ENCODE measurements at regions not wholly inside any gene's neighbourhood (a gene's known extent, or its start where the extent isn't known, plus 50 kb on each side); places are given as distances from the start of the nearest gene placed in this dataset.

DNA sequence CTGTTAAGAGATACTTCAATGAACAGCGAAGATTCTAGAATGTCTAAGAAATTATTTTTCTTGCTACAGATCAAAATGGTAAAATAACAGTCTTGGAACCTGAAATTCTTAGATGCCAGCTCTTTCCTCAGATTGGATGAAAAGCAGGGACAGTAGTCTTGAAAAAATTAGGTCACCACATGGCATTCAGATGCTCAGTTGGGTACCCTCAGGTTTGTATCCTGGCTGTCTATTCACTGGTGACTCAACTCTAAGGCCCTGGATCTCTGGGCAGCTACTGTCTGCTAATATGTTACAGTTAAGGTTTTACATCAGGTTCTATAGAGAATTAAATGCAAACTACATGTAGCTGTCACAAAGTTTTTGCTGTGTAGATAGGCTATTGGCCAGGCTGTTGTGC lies 528.9 kb upstream of the ADAMTS5 start:
- H3K36me3 ChIP-seq: no peaks in the 10 kb centered on the region
- no peak overlapping the region for H3K4me3 ChIP-seq
- no peak for ATAC-seq (ENCODE audit: insufficient number of reproducible peaks, low FRiP score, low read depth)
- H3K27ac ChIP-seq: no peak overlapping the region
- no peaks in the 10 kb centered on the region for H3K9me3 ChIP-seq
- TF ChIP-seq, protein P1, sequence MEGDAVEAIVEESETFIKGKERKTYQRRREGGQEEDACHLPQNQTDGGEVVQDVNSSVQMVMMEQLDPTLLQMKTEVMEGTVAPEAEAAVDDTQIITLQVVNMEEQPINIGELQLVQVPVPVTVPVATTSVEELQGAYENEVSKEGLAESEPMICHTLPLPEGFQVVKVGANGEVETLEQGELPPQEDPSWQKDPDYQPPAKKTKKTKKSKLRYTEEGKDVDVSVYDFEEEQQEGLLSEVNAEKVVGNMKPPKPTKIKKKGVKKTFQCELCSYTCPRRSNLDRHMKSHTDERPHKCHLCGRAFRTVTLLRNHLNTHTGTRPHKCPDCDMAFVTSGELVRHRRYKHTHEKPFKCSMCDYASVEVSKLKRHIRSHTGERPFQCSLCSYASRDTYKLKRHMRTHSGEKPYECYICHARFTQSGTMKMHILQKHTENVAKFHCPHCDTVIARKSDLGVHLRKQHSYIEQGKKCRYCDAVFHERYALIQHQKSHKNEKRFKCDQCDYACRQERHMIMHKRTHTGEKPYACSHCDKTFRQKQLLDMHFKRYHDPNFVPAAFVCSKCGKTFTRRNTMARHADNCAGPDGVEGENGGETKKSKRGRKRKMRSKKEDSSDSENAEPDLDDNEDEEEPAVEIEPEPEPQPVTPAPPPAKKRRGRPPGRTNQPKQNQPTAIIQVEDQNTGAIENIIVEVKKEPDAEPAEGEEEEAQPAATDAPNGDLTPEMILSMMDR (IDR thresholded peaks at IDR 0.05): no peak
- no peak for DNase-seq (ENCODE audit: low spot score)
- H3K4me1 ChIP-seq (ENCODE audit: control insufficient read depth in 1 of 2, low read depth in 2 of 2): no peaks in the 10 kb centered on the region
- H3K27me3 ChIP-seq (replicated peaks; ENCODE audit: insufficient read depth): no peaks in the 10 kb centered on the region

DNA sequence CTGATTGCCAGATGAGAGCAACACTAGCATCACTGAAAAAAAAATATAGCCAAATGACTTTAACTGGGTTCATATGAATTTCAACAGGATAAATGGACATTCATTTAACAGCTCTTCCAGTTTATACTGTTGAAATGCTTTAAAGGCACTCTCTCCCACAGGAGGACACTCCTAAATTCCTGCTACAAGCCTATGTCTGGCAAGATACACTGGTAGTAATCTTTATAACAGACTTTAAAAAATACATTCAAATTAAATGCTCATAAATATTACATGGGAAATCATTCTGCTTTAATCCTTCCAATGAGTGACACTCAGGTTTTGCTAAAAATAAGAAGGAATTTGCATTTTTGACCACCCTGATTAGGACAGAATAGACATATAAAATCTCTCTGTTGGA lies 526.7 kb upstream of the ADAMTS5 start:
- DNase-seq (ENCODE audit: low spot score) (no peak), ATAC-seq (ENCODE audit: insufficient number of reproducible peaks, low FRiP score, low read depth) (no peak)
- no peaks in the 10 kb centered on the region for H3K9me3 ChIP-seq
- no peaks in the 10 kb centered on the region for H3K4me1 ChIP-seq (ENCODE audit: control insufficient read depth in 1 of 2, low read depth in 2 of 2)
- TF ChIP-seq, protein P1 (IDR thresholded peaks at IDR 0.05): no peak
- H3K4me3 ChIP-seq: no peak overlapping the region
- no peak overlapping the region for H3K27ac ChIP-seq
- H3K36me3 ChIP-seq: no peaks in the 10 kb centered on the region
- no peaks in the 10 kb centered on the region for H3K27me3 ChIP-seq (replicated peaks; ENCODE audit: insufficient read depth)

DNA sequence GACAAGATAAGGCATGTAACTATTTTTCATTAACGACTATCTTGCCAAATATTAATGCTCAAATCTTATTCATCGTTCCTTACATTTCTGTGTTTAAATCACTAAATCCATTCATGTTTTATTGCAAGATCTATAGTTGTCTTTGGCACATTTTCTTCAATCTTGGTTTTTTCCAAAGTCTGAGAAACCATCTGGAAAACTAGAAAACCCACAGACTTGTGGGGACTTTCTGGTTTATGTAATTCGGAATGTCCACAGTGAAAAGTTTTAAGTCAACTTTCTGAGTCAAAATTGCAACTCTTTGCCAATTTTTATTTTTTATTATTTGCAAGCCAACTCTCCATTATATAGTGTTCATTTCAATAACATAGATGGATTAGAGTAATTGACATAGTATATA lies 520.8 kb upstream of the ADAMTS5 start:
- Histone ChIP-seq H3K4me3 (no peak overlapping the region), H3K27me3 (replicated peaks; ENCODE audit: insufficient read depth) (no peaks in the 10 kb centered on the region), H3K4me1 (ENCODE audit: control insufficient read depth in 1 of 2, low read depth in 2 of 2) (no peaks in the 10 kb centered on the region), H3K36me3 (no peaks in the 10 kb centered on the region), H3K9me3 (no peaks in the 10 kb centered on the region), H3K27ac (no peak overlapping the region)
- ATAC-seq (ENCODE audit: insufficient number of reproducible peaks, low FRiP score, low read depth) (no peak), DNase-seq (ENCODE audit: low spot score) (no peak)
- TF ChIP-seq, protein P1 (IDR thresholded peaks at IDR 0.05): no peak

DNA sequence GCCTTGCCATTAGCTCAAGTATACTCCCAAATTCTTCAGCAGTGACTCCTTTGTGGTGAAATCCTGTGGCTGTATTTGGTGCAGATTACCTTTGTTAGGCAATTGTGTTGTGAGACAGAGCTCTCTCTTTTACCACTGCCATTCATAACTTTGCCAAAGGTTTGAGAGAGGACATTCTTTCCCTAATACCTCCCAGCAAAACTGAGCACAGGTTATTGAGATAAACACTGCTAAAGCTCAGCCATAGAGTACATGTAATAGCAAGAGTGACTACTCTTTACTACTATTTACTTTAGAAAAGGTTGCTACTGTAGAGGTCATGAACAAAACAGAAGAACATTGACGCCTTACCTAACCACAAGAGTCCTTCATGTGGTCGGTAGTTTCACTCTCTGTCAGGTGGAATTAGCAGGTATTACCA lies 514.0 kb upstream of the ADAMTS5 start:
- H3K27me3 ChIP-seq (replicated peaks; ENCODE audit: insufficient read depth): no peaks in the 10 kb centered on the region
- TF ChIP-seq, protein P1 (IDR thresholded peaks at IDR 0.05): no peak
- H3K27ac ChIP-seq: no peak overlapping the region
- H3K4me1 ChIP-seq (ENCODE audit: control insufficient read depth in 1 of 2, low read depth in 2 of 2): no peaks in the 10 kb centered on the region
- no peak for DNase-seq (ENCODE audit: low spot score)
- H3K36me3 ChIP-seq: no peaks in the 10 kb centered on the region
- no peaks in the 10 kb centered on the region for H3K9me3 ChIP-seq
- no peak overlapping the region for H3K4me3 ChIP-seq
- no peak for ATAC-seq (ENCODE audit: insufficient number of reproducible peaks, low FRiP score, low read depth)

DNA sequence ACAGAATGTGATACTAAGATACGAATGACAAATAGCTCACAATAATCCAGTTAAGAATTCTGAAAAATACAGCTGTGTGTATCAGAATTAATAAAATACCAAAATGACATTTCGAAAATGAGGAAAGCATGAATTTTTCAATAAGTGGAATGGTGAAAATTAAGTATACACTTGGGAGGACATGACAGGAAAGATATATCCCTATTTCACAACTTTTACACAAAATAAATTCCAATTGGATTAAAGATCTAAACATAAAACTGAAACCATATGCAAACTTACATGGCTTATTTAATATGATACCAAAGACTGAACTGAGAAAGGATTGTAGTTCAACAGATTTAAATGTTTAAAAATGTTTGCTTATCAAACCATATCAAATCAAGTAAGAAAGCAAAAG lies 510.4 kb upstream of the ADAMTS5 start:
- no peak for ATAC-seq (ENCODE audit: insufficient number of reproducible peaks, low FRiP score, low read depth)
- H3K9me3 ChIP-seq: no peaks in the 10 kb centered on the region

More for the DNA sequence above, 510.4 kb upstream of the ADAMTS5 start:
- Histone ChIP-seq H3K27ac (no peak overlapping the region), H3K4me1 (ENCODE audit: control insufficient read depth in 1 of 2, low read depth in 2 of 2) (no peaks in the 10 kb centered on the region), H3K36me3 (no peaks in the 10 kb centered on the region), H3K4me3 (no peak overlapping the region), H3K27me3 (replicated peaks; ENCODE audit: insufficient read depth) (no peaks in the 10 kb centered on the region)
- no peak for DNase-seq (ENCODE audit: low spot score)
- TF ChIP-seq, protein P1 (IDR thresholded peaks at IDR 0.05): no peak

All from thoracic aorta (tissue), 2 donors.